GM12892 (cell line): ENCODE measurements at regions not wholly inside any gene's neighbourhood (a gene's known extent, or its start where the extent isn't known, plus 50 kb on each side); places are given as distances from the start of the nearest gene placed in this dataset.

Source experiments
- POLR2A ChIP-seq: IDR thresholded peaks from 2 replicates; pipeline ENCODE4 v1.6.1; 2011; ENCODE audit warnings: low read depth, low read length, control low read depth
- POLR2AphosphoS5 ChIP-seq: IDR thresholded peaks from 2 replicates; pipeline ENCODE4 v1.6.1; 2011; ENCODE audit warnings: low read depth, low read length, control low read depth

- TF ChIP-seq POLR2AphosphoS5: no peak
- no peak for TF ChIP-seq POLR2A
Measured at GRCh38 chr18:67151366-67151765, 365.2 kb downstream of the DSEL start.
